Omental fat pad (tissue), 3 donors: ENCODE measurements at regions not wholly inside any gene's neighbourhood (a gene's known extent, or its start where the extent isn't known, plus 50 kb on each side); places are given as distances from the start of the nearest gene placed in this dataset.

ENCODE experiments used
- ATAC-seq: fragments of 150-250 bp; one replicate; pipeline ENCODE4 v1.9.1; 2016; ENCODE audit warnings: mild to moderate bottlenecking, moderate library complexity; ENCODE audit not compliant: low FRiP score
- DNase-seq: peaks from one replicate; pipeline ENCODE4 v3.0.0-alpha.2; 2019; ENCODE audit warnings: low spot score
- TF ChIP-seq, protein P1 (sequence below), 3 donors: fragments of 450-650 bp; IDR thresholded peaks; one replicate each; pipeline ENCODE4 v1.5.1; 2016 to 2017; ENCODE audit warnings: antibody characterized with exemption in 3 of 3, mild to moderate bottlenecking in 3 of 3, moderate library complexity in 2 of 3

DNA sequence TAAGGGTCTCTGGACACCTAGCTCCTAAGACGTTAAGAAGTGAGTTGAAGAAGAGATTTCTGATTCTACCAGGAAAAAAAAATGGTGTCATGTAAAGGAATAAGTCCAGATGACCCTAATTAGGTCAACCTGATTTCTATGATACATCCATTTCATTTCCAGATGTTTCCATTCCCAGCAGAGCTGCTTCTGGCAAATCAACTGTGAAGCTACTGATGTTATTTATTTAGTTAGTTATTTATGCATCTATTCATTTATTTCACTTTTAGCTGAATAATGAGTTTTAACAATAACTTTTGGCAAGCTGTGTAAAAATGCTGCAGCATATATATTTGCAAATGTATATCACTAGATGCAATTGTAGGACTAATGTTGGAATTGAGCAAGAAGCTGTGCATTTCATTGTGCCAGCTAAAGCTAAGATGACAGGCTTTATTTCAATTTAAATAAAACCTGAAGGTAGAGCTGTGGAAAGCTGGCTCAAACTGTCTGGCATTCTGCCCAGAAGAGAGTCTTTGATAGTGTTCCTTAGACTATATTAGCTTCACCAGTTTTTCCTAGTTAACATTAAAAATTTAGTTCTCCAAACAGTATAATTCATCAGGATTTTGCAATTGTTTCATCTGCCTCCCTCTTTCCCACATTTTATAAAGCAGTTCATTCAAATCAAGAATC is 1164.4 kb upstream of the ADGRL4 start:
- DNase-seq: no peak
- no peak for ATAC-seq
- TF ChIP-seq, protein P1, sequence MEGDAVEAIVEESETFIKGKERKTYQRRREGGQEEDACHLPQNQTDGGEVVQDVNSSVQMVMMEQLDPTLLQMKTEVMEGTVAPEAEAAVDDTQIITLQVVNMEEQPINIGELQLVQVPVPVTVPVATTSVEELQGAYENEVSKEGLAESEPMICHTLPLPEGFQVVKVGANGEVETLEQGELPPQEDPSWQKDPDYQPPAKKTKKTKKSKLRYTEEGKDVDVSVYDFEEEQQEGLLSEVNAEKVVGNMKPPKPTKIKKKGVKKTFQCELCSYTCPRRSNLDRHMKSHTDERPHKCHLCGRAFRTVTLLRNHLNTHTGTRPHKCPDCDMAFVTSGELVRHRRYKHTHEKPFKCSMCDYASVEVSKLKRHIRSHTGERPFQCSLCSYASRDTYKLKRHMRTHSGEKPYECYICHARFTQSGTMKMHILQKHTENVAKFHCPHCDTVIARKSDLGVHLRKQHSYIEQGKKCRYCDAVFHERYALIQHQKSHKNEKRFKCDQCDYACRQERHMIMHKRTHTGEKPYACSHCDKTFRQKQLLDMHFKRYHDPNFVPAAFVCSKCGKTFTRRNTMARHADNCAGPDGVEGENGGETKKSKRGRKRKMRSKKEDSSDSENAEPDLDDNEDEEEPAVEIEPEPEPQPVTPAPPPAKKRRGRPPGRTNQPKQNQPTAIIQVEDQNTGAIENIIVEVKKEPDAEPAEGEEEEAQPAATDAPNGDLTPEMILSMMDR (IDR thresholded peaks at IDR 0.05): no peak

DNA sequence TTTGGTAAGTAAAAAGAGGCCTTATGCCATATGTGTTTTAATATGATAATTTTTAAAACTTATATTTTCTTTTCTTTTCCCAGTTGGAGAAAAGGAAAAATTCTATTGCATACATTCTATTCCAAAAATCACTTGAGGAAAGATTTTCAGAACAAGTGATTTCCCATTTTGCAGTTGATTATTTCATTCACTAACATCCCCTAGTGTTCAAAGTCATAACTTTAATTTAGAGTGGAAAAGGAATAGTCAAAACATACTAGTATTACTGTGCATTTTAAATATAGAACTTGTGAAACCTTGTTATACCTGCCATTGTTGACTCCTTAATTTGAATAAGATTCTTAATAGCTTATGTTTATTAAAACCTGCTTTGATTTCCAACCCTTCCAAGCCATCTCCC is 1157.6 kb upstream of the ADGRL4 start:
- no peak for ATAC-seq
- TF ChIP-seq, protein P1 (IDR thresholded peaks at IDR 0.05): no peak

GRCh38 chr1:80163686-80164085 is 1157.2 kb upstream of the ADGRL4 start:
- ATAC-seq (no peak), DNase-seq (no peak)
- TF ChIP-seq, protein P1 (IDR thresholded peaks at IDR 0.05): no peak

More for the DNA sequence above, 1157.6 kb upstream of the ADGRL4 start:
- no peak for DNase-seq

- TF ChIP-seq, protein P1 (IDR thresholded peaks at IDR 0.05): no peak
- no peak for DNase-seq
- no peak for ATAC-seq
Observed at GRCh38 chr1:80158771-80159170, 1152.2 kb upstream of the ADGRL4 start.

- TF ChIP-seq, protein P1 (IDR thresholded peaks at IDR 0.05): no peak
- no peak for DNase-seq
- no peak for ATAC-seq
Observed at GRCh38 chr1:80158266-80158665, 1151.7 kb upstream of the ADGRL4 start.

DNA sequence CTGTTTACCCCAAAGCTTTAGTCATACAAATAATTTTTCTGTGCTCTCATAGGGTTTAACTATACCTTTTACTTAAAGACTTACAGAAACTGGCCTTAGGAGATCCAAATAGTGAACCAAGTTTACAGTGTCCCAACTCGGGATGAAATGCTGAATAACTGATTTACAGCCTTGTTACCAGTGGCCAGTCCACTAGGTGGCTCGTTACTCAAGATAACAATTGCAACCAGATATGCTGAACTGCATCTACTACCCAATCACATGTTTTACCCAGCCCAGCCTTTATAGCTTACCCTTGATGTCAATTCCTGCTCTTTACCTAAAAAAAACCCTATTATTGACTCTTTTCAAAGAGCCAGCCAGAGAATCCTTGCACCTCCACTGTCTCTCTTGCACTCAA is 1148.8 kb upstream of the ADGRL4 start:
- no peak for ATAC-seq
- no peak for DNase-seq
- TF ChIP-seq, protein P1 (IDR thresholded peaks at IDR 0.05): no peak

GRCh38 chr1:80154176-80154575 is 1147.6 kb upstream of the ADGRL4 start:
- ATAC-seq (no peak), DNase-seq (no peak)
- TF ChIP-seq, protein P1 (IDR thresholded peaks at IDR 0.05): no peak
